Liver (tissue), 8 donors: ENCODE measurements at regions not wholly inside any gene's neighbourhood (a gene's known extent, or its start where the extent isn't known, plus 50 kb on each side); places are given as distances from the start of the nearest gene placed in this dataset.

Experiments
- DNase-seq: peaks from one replicate; pipeline ENCODE4 v3.0.0-alpha.2; 2017; ENCODE audit warnings: low spot score
- H3K27ac ChIP-seq, 2 donors: one replicate each; pipeline ENCODE4 v1.7.0; 2013; ENCODE audit warnings: inconsistent platforms in 2 of 2, low read length in 2 of 2, control low read depth in 1 of 2, low read depth in 1 of 2, mild to moderate bottlenecking in 1 of 2
- H3K27me3 ChIP-seq, 4 donors: one replicate each; pipeline versions ENCODE4 v1.6.1 to v1.7.0; 2013; ENCODE audit warnings: low read length in 3 of 4, inconsistent platforms in 1 of 4, mild to moderate bottlenecking in 1 of 4, moderate library complexity in 1 of 4; ENCODE audit not compliant: control insufficient read depth in 4 of 4, insufficient read depth in 4 of 4
- H3K36me3 ChIP-seq, 4 donors: one replicate each; pipeline versions ENCODE4 v1.6.1 to v1.7.0; 2013; ENCODE audit warnings: low read length in 3 of 4, mild to moderate bottlenecking in 3 of 4, low read depth in 1 of 4, moderate library complexity in 1 of 4; ENCODE audit not compliant: control insufficient read depth in 4 of 4, insufficient read depth in 3 of 4
- H3K4me1 ChIP-seq, 4 donors: one replicate each; pipeline versions ENCODE4 v1.6.1 to v1.7.0; 2013; ENCODE audit warnings: low read length in 3 of 4, mild to moderate bottlenecking in 3 of 4, moderate library complexity in 1 of 4; ENCODE audit not compliant: control insufficient read depth in 4 of 4, insufficient read depth in 4 of 4
- H3K4me3 ChIP-seq, 3 donors: one replicate each; pipeline versions ENCODE4 v1.6.1 to v1.7.0; 2013; ENCODE audit warnings: low read length in 3 of 3, control low read depth in 1 of 3, low read depth in 1 of 3, mild to moderate bottlenecking in 1 of 3
- H3K9ac ChIP-seq, 2 donors: one replicate each; pipeline ENCODE4 v1.7.0; 2013; ENCODE audit warnings: low read length in 2 of 2, mild to moderate bottlenecking in 2 of 2, moderate library complexity in 2 of 2, control low read depth in 1 of 2, low read depth in 1 of 2
- H3K9me3 ChIP-seq, 4 donors: one replicate each; pipeline versions ENCODE4 v1.6.1 to v1.7.0; 2013; ENCODE audit warnings: low read length in 3 of 4; ENCODE audit not compliant: control insufficient read depth in 4 of 4
- CTCF ChIP-seq: fragments of 150-350 bp; IDR thresholded peaks from 2 replicates; pipeline ENCODE4 v1.5.1; 2017; ENCODE audit warnings: improper control_type of control experiment, low read depth, low read length; ENCODE audit not compliant: missing input control
- EGR1 ChIP-seq, 2 donors: IDR thresholded peaks; 2 replicates each; pipeline ENCODE4 v1.6.1; 2016 to 2018; ENCODE audit warnings: antibody characterized with exemption in 2 of 2, low read depth in 2 of 2
- FOXA1 ChIP-seq: IDR thresholded peaks from 2 replicates; pipeline ENCODE4 v1.6.1; 2016; ENCODE audit warnings: antibody characterized with exemption
- FOXA2 ChIP-seq: IDR thresholded peaks from 2 replicates; pipeline ENCODE4 v1.6.1; 2016; ENCODE audit warnings: antibody characterized with exemption
- GABPA ChIP-seq, 2 donors: IDR thresholded peaks in 1 of 2; conservative IDR thresholded peaks in 1 of 2; 2 replicates each; pipeline ENCODE4 v1.6.1; 2016; ENCODE audit warnings: antibody characterized with exemption in 2 of 2, mild to moderate bottlenecking in 1 of 2, moderate library complexity in 1 of 2
- HNF4A ChIP-seq, 2 donors: conservative IDR thresholded peaks; 2 replicates each; pipeline ENCODE4 v1.6.1; 2016; ENCODE audit warnings: antibody characterized with exemption in 2 of 2, mild to moderate bottlenecking in 2 of 2
- HNF4G ChIP-seq: IDR thresholded peaks from 2 replicates; pipeline ENCODE4 v1.6.1; 2016; ENCODE audit warnings: antibody characterized with exemption
- JUND ChIP-seq, 2 donors: IDR thresholded peaks; 2 replicates each; pipeline ENCODE4 v1.6.1; 2016; ENCODE audit warnings: antibody characterized with exemption in 2 of 2
- MAX ChIP-seq: IDR thresholded peaks from 2 replicates; pipeline ENCODE4 v1.6.1; 2016; ENCODE audit warnings: antibody characterized with exemption
- RAD21 ChIP-seq, 2 donors: IDR thresholded peaks; 2 replicates each; pipeline ENCODE4 v1.6.1; 2016; ENCODE audit warnings: antibody characterized with exemption in 2 of 2, mild to moderate bottlenecking in 2 of 2
- RXRA ChIP-seq, 2 donors: IDR thresholded peaks; 2 replicates each; pipeline ENCODE4 v1.6.1; 2017 to 2018; ENCODE audit warnings: antibody characterized with exemption in 2 of 2, mild to moderate bottlenecking in 1 of 2
- SP1 ChIP-seq: IDR thresholded peaks from 2 replicates; pipeline ENCODE4 v1.6.1; 2018; ENCODE audit warnings: antibody characterized with exemption, mild to moderate bottlenecking
- TAF1 ChIP-seq: conservative IDR thresholded peaks from 2 replicates; pipeline ENCODE4 v1.6.1; 2016; ENCODE audit warnings: antibody characterized with exemption, mild to moderate bottlenecking
- YY1 ChIP-seq: IDR thresholded peaks from 2 replicates; pipeline ENCODE4 v1.6.1; 2016; ENCODE audit warnings: antibody characterized with exemption, mild to moderate bottlenecking
- ZBTB33 ChIP-seq: IDR thresholded peaks from 2 replicates; pipeline ENCODE4 v1.6.1; 2016; ENCODE audit warnings: antibody characterized with exemption
- WGBS: extraction: QIAGEN DNeasy Blood & Tissue Kit; methylation state at CpG from one replicate; pipeline ENCODE4 v1.1.7; 2013; 5-methylcytosine and 5-hydroxymethylcytosine counted together
- TF ChIP-seq, protein P1 (sequence below): IDR thresholded peaks from 2 replicates; pipeline ENCODE4 v1.6.1; 2016; ENCODE audit warnings: antibody characterized with exemption
- TF ChIP-seq, protein P2 (sequence below): IDR thresholded peaks from 2 replicates; pipeline ENCODE4 v1.6.1; 2016; ENCODE audit warnings: antibody characterized with exemption, mild to moderate bottlenecking
- donor health status: healthy.
- donor health status: healthy.
- donor health status: healthy.
- donor health status: healthy.
- donor health status: healthy.

DNA sequence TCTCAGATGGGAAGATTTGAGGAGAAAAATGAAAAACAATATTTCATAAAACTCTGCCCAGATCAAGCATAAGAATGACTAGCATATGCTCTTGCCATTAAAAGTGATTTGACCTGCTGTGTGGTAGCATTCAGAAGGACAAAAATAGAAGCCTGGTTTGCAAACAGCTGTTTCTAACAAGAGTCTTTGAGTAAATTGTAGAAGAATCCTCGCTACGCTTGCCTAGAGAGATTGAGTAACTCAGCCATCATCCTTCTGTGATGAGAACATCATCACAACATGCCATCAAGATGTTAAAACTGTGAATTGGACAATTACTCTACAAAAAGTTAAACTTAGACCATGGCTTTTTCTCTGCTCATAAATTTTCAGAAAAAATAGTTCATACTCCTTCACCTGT lies 168.9 kb upstream of the PUDP start:
- DNase-seq = no peak
- Histone ChIP-seq H3K27ac (no peak overlapping the region), H3K4me1 (no peaks in the 10 kb centered on the region), H3K9ac (no peak overlapping the region), H3K4me3 (no peak overlapping the region), H3K9me3 (no peaks in the 10 kb centered on the region), H3K36me3 (no peaks in the 10 kb centered on the region), H3K27me3 (no peaks in the 10 kb centered on the region)
- no peak for TF ChIP-seq SP1
- no peak for TF ChIP-seq CTCF
- no peak for TF ChIP-seq FOXA1
- no peak for TF ChIP-seq EGR1 (IDR thresholded peaks at IDR 0.05; ENCODE audit: low read depth in 2 of 2)
- TF ChIP-seq FOXA2 = no peak
- no peak for TF ChIP-seq HNF4G
- no peak for TF ChIP-seq RXRA (IDR thresholded peaks at IDR 0.05)
- no peak for TF ChIP-seq HNF4A (conservative IDR thresholded peaks at IDR 0.05)
- WGBS = 97% methylated on average over 2 of the region's 2 CpGs

DNA sequence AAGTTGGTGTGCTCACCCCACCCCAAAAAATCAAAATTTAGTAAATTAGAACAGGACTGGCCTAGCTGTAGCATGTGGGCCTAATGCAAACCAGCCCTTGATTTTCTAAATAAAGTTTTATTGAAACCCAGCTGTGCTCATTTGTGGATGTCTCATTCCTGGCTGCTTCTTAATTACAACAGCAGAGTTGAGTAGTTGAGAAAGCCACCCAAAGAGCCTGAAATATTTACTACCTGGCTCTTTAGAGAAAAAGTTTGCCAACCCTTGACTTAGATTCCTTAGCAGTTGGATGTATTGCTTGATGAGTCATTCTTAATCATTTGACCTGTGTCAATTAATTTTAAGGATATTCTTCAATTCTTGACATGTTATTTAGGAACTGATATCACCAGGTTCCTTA lies 168.3 kb upstream of the PUDP start:
- no peak for DNase-seq
- Histone ChIP-seq H3K27me3 (no peaks in the 10 kb centered on the region), H3K9ac (no peak overlapping the region), H3K4me3 (no peak overlapping the region), H3K36me3 (no peaks in the 10 kb centered on the region), H3K27ac (no peak overlapping the region), H3K9me3 (no peaks in the 10 kb centered on the region), H3K4me1 (no peaks in the 10 kb centered on the region)
- TF ChIP-seq GABPA (IDR thresholded peaks at IDR 0.05 in 1 of 2, conservative IDR thresholded peaks at IDR 0.05 in 1 of 2) (no peak), TAF1 (no peak), SP1 (no peak), ZBTB33 (no peak), MAX (no peak), JUND (IDR thresholded peaks at IDR 0.05) (no peak), HNF4G (no peak)
- TF ChIP-seq, protein P1, sequence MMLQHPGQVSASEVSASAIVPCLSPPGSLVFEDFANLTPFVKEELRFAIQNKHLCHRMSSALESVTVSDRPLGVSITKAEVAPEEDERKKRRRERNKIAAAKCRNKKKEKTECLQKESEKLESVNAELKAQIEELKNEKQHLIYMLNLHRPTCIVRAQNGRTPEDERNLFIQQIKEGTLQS = no peak

GRCh38 chrX:7314425-7314824 lies 166.5 kb upstream of the PUDP start:
- no peaks in the 10 kb centered on the region for H3K4me1 ChIP-seq
- H3K9me3 ChIP-seq = no peaks in the 10 kb centered on the region
- H3K27ac ChIP-seq = no peak overlapping the region
- TF ChIP-seq GABPA (IDR thresholded peaks at IDR 0.05 in 1 of 2, conservative IDR thresholded peaks at IDR 0.05 in 1 of 2) = no peak
- TF ChIP-seq TAF1 = no peak
- TF ChIP-seq FOXA2 = no peak
- no peak for TF ChIP-seq FOXA1
- TF ChIP-seq RAD21 (IDR thresholded peaks at IDR 0.05) = no peak
- TF ChIP-seq ZBTB33 = no peak
- TF ChIP-seq SP1 = no peak
- TF ChIP-seq, protein P1 = no peak
- no peak for TF ChIP-seq YY1
- no peak for TF ChIP-seq JUND (IDR thresholded peaks at IDR 0.05)
- TF ChIP-seq MAX = no peak
- TF ChIP-seq, protein P2, sequence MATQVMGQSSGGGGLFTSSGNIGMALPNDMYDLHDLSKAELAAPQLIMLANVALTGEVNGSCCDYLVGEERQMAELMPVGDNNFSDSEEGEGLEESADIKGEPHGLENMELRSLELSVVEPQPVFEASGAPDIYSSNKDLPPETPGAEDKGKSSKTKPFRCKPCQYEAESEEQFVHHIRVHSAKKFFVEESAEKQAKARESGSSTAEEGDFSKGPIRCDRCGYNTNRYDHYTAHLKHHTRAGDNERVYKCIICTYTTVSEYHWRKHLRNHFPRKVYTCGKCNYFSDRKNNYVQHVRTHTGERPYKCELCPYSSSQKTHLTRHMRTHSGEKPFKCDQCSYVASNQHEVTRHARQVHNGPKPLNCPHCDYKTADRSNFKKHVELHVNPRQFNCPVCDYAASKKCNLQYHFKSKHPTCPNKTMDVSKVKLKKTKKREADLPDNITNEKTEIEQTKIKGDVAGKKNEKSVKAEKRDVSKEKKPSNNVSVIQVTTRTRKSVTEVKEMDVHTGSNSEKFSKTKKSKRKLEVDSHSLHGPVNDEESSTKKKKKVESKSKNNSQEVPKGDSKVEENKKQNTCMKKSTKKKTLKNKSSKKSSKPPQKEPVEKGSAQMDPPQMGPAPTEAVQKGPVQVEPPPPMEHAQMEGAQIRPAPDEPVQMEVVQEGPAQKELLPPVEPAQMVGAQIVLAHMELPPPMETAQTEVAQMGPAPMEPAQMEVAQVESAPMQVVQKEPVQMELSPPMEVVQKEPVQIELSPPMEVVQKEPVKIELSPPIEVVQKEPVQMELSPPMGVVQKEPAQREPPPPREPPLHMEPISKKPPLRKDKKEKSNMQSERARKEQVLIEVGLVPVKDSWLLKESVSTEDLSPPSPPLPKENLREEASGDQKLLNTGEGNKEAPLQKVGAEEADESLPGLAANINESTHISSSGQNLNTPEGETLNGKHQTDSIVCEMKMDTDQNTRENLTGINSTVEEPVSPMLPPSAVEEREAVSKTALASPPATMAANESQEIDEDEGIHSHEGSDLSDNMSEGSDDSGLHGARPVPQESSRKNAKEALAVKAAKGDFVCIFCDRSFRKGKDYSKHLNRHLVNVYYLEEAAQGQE = no peak
- TF ChIP-seq HNF4G = no peak
- 97% methylated on average over 4 of the region's 4 CpGs for WGBS
- H3K27me3 ChIP-seq = no peaks in the 10 kb centered on the region
- H3K9ac ChIP-seq = no peak overlapping the region
- no peak for DNase-seq
- H3K36me3 ChIP-seq = peaks cover 0 to 5% (median 1%) of the 10 kb centered on the region in 4 donors
- no peak overlapping the region for H3K4me3 ChIP-seq
